GM20000 (cell line): ENCODE measurements at regions not wholly inside any gene's neighbourhood (a gene's known extent, or its start where the extent isn't known, plus 50 kb on each side); places are given as distances from the start of the nearest gene placed in this dataset.

ENCODE experiments used
- DNase-seq: peaks from one replicate; pipeline ENCODE4 v3.0.0; 2012; ENCODE audit warnings: low spot score
- CTCF ChIP-seq: IDR thresholded peaks from 2 replicates; pipeline ENCODE4 v1.5.1; 2012; ENCODE audit warnings: mild to moderate bottlenecking, control low read depth; ENCODE audit errors: extremely low read depth, missing control alignments

GRCh38 chr10:7098160-7098762 is 312.6 kb downstream of the SFMBT2 start:
- no peak for TF ChIP-seq CTCF
- DNase-seq, result no peak

DNA sequence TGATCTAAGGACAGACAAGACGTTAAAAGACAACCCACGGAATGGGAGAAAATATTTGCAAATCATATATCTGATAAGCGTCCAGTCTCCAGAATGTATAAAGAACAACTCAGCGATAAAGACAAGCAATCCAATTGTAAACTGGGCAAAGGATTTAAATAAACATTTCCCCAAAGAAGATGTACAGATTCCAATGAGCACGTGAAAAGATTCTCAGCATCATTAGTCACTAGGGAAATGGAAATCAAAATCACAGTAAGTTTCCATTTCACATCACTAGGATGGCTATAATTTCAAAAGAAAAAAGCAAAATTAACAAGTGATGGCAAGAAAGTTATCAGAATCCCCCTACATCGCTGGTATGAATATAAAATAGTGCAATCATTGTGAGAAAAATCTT is 316.1 kb downstream of the SFMBT2 start:
- no peak for DNase-seq
- TF ChIP-seq CTCF, result no peak

GRCh38 chr10:7093368-7093767 is 317.5 kb downstream of the SFMBT2 start:
- TF ChIP-seq CTCF, result no peak
- DNase-seq, result no peak

DNA sequence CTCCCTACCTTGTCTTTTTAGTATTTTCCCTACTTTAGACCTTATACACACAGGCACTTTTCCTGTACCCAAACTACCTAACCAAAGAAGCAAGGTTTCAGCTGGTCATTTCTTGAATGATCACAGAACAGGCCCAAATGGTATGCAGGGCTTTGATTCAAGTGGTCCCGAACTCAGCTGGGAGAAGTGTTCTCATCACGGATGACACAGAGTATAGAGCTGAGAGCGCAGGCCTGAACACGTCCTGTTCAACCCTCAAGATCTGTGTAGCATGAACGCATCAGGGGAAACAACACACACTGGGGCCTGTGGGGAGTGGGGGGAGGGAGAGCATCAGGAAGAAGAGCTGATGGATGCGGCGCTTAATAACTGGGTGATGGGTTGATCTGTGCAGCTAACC is 318.2 kb downstream of the SFMBT2 start:
- TF ChIP-seq CTCF, result no peak
- no peak for DNase-seq

DNA sequence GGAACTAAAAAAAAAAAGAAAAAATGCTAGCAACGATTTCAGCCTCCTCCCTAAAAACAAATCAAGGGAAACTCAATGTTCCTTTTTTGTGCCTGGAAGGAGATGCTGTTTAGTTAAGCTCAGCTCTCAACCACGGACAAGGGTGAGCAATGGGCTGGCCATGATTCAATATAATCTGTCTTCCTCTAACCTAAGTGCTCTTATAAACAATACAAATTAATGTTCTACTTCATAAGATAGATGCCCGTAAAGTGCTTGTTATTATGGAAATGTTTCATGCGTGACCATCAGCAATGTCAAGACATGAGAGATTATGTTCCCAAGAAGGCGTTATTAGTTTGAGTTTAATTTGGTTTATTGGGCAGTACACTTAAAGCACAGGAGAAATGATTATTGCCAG is 320.3 kb downstream of the SFMBT2 start:
- no peak for TF ChIP-seq CTCF
- no peak for DNase-seq

- no peak for TF ChIP-seq CTCF
- DNase-seq, result no peak
Observed at GRCh38 chr10:7085913-7086589, 324.8 kb downstream of the SFMBT2 start.

- no peak for TF ChIP-seq CTCF
- DNase-seq, result no peak
Observed at GRCh38 chr10:7085147-7085912, 325.5 kb downstream of the SFMBT2 start.
